Natural killer cell treated with Interleukin-12 subunit alpha and Interleukin-12 subunit beta and Interleukin-15 and Interleukin-18, amount 100 ng/mL, for 72 hours (primary cell): ENCODE measurements at regions not wholly inside any gene's neighbourhood (a gene's known extent, or its start where the extent isn't known, plus 50 kb on each side); places are given as distances from the start of the nearest gene placed in this dataset.
"Not testable (repeated sequence)": the region's sequence is repeated elsewhere in the genome, so short reads cannot be mapped to it uniquely, and the experiment has no call there.

ENCODE experiments used
- ATAC-seq, 2 donors: fragments of 150-1000 bp; cut with Tn5 transposase in 1 of 2; sonication (Bioruptor Pico), chemical (Tn5 transposase) in 1 of 2; 2 replicates each; pipeline ENCODE4 v1.10.0; 2021
- DNase-seq: peaks from one replicate; pipeline ENCODE4 v3.0.0; 2022; ENCODE audit warnings: low spot score
- H3K27ac Mint-ChIP-seq, 2 donors: 1 replicate in 1 of 2; 2 replicates in 1 of 2; pipeline ENCODE4 v1.8.0; 2022; ENCODE audit warnings: mixed read lengths in 2 of 2, mild to moderate bottlenecking in 1 of 2, moderate library complexity in 1 of 2
- H3K27me3 Mint-ChIP-seq, 2 donors: 1 replicate in 1 of 2; 2 replicates in 1 of 2; pipeline ENCODE4 v1.8.0; 2022; ENCODE audit warnings: mixed read lengths in 2 of 2
- H3K36me3 Mint-ChIP-seq: one replicate; pipeline ENCODE4 v1.8.0; 2022; ENCODE audit warnings: mixed read lengths
- H3K4me1 Mint-ChIP-seq, 2 donors: 1 replicate in 1 of 2; 2 replicates in 1 of 2; pipeline ENCODE4 v1.8.0; 2022; ENCODE audit warnings: low read depth in 2 of 2, mixed read lengths in 2 of 2, mild to moderate bottlenecking in 1 of 2
- H3K4me3 Mint-ChIP-seq: one replicate; pipeline ENCODE4 v1.8.0; 2022; ENCODE audit warnings: mixed read lengths
- H3K9me3 Mint-ChIP-seq: 2 replicates; pipeline ENCODE4 v1.8.0; 2022; ENCODE audit warnings: mixed read lengths

- Mint-ChIP-seq H3K36me3 (no peaks in the 10 kb centered on the region), H3K27me3 (peaks cover 10 to 16% of the 10 kb centered on the region in 2 donors), H3K9me3 (no peaks in the 10 kb centered on the region), H3K4me3 (peak overlapping the region; percentile 28), H3K27ac (no peak overlapping the region), H3K4me1 (peaks cover 32 to 44% of the 10 kb centered on the region in 2 donors)
- ATAC-seq (peak; percentile 67 to 74), DNase-seq (no peak)
Measured at GRCh38 chr15:91426412-91426811, 326.4 kb downstream of the SV2B start.

DNA sequence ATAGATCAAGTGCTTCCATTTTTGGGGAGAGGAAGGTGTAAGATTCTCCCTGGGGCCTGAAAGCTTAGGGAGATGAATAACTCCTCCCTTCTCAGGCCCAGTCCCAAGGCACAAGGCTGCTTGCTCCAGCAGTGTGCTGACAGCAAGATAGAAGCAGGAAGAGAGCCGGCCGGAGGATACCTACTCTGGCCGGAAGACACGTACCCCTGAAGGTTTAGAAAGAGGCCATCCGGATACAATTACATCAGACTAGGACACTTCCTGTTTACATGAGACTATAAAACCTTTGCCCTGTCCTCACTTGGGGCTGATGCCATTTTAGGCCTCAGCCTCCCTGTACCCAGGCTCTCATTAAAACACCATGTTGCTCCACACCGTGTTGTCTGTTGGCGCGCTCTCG is 329.9 kb downstream of the SV2B start:
- Mint-ChIP-seq H3K27ac (no peak overlapping the region), H3K4me1 (peaks cover 7 to 13% of the 10 kb centered on the region in 2 donors), H3K9me3 (no peaks in the 10 kb centered on the region), H3K27me3 (peaks cover 7 to 15% of the 10 kb centered on the region in 2 donors), H3K4me3 (no peak overlapping the region), H3K36me3 (no peaks in the 10 kb centered on the region)
- no peak for DNase-seq
- ATAC-seq = no peak

GRCh38 chr15:91431041-91431715 is 331.1 kb downstream of the SV2B start:
- Mint-ChIP-seq H3K27me3 (peaks cover 4 to 7% of the 10 kb centered on the region in 2 donors), H3K4me1 (peaks cover 3 to 4% of the 10 kb centered on the region in 2 donors), H3K27ac (no peak overlapping the region), H3K9me3 (no peaks in the 10 kb centered on the region), H3K4me3 (no peak overlapping the region), H3K36me3 (no peaks in the 10 kb centered on the region)
- DNase-seq = no peak
- ATAC-seq = no peak

GRCh38 chr15:91435113-91435512 is 335.1 kb downstream of the SV2B start:
- no peaks in the 10 kb centered on the region for H3K9me3 Mint-ChIP-seq
- no peak for ATAC-seq
- no peak overlapping the region for H3K4me3 Mint-ChIP-seq
- peaks cover 6 to 13% of the 10 kb centered on the region in 2 donors for H3K27me3 Mint-ChIP-seq
- peaks cover 0 to 5% of the 10 kb centered on the region in 2 donors for H3K4me1 Mint-ChIP-seq
- peaks cover 5% of the 10 kb centered on the region for H3K36me3 Mint-ChIP-seq
- H3K27ac Mint-ChIP-seq = no peak overlapping the region
- DNase-seq = no peak

DNA sequence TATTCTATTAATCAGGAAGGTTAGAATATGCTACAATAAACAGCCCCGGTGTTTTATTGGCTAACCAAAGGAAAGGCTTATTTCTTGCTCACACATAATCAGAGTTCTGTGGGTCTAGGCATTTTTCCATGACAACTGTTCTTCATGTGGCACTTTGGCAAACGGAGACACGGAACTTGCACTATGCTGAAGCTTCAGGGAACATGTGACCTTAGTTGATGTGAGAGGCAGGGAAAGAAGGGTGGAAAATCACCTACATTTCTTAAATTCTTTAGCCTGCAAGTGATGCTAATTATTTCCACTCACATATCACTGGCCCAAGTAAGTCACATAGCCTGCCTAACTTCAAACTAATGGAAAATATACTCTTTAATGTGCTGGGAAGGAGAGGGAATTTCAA is 344.6 kb downstream of the SV2B start:
- H3K4me3 Mint-ChIP-seq = no peak overlapping the region
- DNase-seq (no peak), ATAC-seq (no peak)
- peaks cover 7 to 22% of the 10 kb centered on the region in 2 donors for H3K27me3 Mint-ChIP-seq
- H3K36me3 Mint-ChIP-seq = peaks cover 9% of the 10 kb centered on the region
- peaks cover 4% of the 10 kb centered on the region for H3K9me3 Mint-ChIP-seq
- H3K27ac Mint-ChIP-seq = no peak overlapping the region
- no peaks in the 10 kb centered on the region for H3K4me1 Mint-ChIP-seq

DNA sequence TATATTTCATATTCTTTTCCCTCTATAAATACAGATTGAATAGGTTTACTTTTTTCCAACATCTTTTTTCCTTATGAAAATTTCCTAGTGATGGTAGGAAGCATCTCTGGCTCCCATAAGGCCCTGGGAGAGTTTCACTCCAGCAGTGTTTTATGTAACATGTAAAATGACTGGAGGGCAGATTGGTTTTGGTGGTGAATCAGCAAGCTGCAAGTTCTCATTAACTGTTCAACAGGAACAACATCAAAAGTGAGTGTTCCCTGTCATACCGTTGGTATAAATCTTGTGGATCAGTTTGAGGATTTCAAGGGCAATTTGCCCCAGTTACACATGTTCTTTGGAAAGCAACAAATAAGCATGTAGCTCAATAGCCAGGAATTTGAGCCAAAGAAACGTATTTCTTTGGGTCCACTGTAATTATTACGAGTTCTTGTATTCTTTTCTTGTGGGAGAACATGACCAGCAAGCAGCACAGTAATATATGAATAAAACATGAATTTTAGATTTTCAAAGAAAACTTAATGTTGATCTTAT is 345.7 kb downstream of the SV2B start:
- H3K9me3 Mint-ChIP-seq = peaks cover 4% of the 10 kb centered on the region
- H3K27me3 Mint-ChIP-seq = peaks cover 7 to 16% of the 10 kb centered on the region in 2 donors
- H3K4me3 Mint-ChIP-seq = no peak overlapping the region
- no peaks in the 10 kb centered on the region for H3K4me1 Mint-ChIP-seq
- H3K27ac Mint-ChIP-seq = no peak overlapping the region
- no peak for DNase-seq
- no peak for ATAC-seq
- H3K36me3 Mint-ChIP-seq = peaks cover 4% of the 10 kb centered on the region

GRCh38 chr15:91447991-91448644 is 348.1 kb downstream of the SV2B start:
- DNase-seq = no peak

DNA sequence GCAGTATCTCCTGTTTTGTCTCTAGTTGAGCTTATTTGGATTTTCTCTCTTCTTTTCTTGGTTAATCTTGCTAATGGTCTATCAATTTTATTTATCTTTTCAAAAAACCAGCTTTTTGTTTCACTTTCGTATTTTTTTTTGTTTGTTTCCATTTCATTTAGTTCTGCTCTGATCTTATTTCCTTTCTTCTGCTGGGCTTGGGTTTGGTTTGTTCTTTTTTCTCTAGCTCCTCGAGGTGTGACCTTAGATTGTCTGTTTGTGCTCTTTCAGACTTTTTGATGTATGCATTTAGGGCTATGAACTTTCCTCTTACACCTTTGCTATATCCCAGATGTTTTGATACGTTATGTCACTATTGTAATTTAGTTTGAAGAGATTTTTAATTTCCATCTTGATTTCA is 353.3 kb downstream of the SV2B start:
- H3K4me3 Mint-ChIP-seq, DNase-seq, H3K4me1 Mint-ChIP-seq, ATAC-seq: not testable (repeated sequence)
- H3K27ac Mint-ChIP-seq = peak overlapping the region in 1 of 2 donors; percentile 5
- peaks cover 12% of the 10 kb centered on the region for H3K36me3 Mint-ChIP-seq
- H3K9me3 Mint-ChIP-seq = peaks cover 11% of the 10 kb centered on the region
- peaks cover 9 to 18% of the 10 kb centered on the region in 2 donors for H3K27me3 Mint-ChIP-seq

More at GRCh38 chr15:91447991-91448644, 348.1 kb downstream of the SV2B start:
- ATAC-seq = no peak
- H3K9me3 Mint-ChIP-seq = peaks cover under 1% of the 10 kb centered on the region
- H3K4me3 Mint-ChIP-seq = no peak overlapping the region
- peaks cover under 1 to 2% of the 10 kb centered on the region in 2 donors for H3K4me1 Mint-ChIP-seq
- H3K27ac Mint-ChIP-seq = no peak overlapping the region
- peaks cover 7 to 23% of the 10 kb centered on the region in 2 donors for H3K27me3 Mint-ChIP-seq
- H3K36me3 Mint-ChIP-seq = no peaks in the 10 kb centered on the region

DNA sequence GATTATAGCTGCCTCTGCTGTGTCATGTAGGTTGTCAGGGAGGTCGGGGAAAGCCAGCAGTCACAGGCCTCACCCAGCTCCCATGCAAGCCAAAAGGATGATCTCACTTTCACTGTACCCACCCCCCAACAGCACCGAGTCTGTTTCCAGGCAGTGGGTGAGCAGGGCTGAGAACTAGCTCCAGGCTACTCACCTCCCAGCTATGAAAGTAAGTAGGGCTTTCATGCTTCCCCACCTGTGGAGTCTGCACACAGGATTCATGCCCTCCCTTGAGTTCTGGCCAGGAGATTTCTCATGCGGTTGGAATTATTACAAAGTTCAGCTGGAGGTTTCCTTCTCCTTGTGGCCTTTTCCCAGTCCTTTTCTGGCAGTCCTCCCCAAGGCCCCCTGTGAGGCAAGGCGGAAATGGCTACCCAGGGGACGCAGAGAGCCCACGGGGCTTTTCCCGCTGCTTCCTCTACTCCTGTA is 356.2 kb downstream of the SV2B start:
- Mint-ChIP-seq H3K4me1 (peaks cover 8 to 9% of the 10 kb centered on the region in 2 donors), H3K9me3 (peaks cover 11% of the 10 kb centered on the region), H3K27me3 (peaks cover 5 to 18% of the 10 kb centered on the region in 2 donors), H3K4me3 (no peak overlapping the region), H3K36me3 (peaks cover 12% of the 10 kb centered on the region), H3K27ac (no peak overlapping the region)
- DNase-seq = no peak
- no peak for ATAC-seq

- H3K4me3 Mint-ChIP-seq = no peak overlapping the region
Measured at GRCh38 chr15:91456921-91457320, 356.9 kb downstream of the SV2B start.

DNA sequence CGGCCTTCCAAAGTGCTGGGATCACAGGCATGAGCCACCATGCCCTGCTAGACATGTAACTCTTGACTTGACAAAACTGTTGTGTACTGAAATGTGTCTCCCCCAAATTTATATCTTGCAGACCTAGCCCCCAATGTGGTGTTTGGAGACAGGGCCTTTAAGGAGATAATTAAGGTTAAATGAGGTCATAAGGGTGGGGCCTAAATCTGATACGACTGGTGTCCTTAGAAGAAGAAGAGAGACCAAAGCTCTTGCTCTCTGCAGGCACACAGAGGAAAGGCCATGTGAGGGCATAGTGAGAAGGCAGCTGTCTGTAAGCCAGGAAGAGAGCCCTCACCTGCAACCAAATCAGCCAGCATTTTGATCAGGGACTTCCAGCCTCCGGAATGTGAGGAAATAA is 361.3 kb downstream of the SV2B start:
- H3K36me3 Mint-ChIP-seq = no peaks in the 10 kb centered on the region
- DNase-seq (no peak), ATAC-seq (no peak)
- H3K27me3 Mint-ChIP-seq = peaks cover 0 to 9% of the 10 kb centered on the region in 2 donors
- H3K4me3 Mint-ChIP-seq = no peak overlapping the region
- no peak overlapping the region for H3K27ac Mint-ChIP-seq
- H3K9me3 Mint-ChIP-seq = no peaks in the 10 kb centered on the region
- H3K4me1 Mint-ChIP-seq = peaks cover 0 to 2% of the 10 kb centered on the region in 2 donors

More at GRCh38 chr15:91456921-91457320, 356.9 kb downstream of the SV2B start:
- peaks cover 4 to 18% of the 10 kb centered on the region in 2 donors for H3K27me3 Mint-ChIP-seq
- H3K27ac Mint-ChIP-seq = no peak overlapping the region
- DNase-seq (no peak), ATAC-seq (no peak)
- peaks cover 8 to 9% of the 10 kb centered on the region in 2 donors for H3K4me1 Mint-ChIP-seq
- peaks cover 11% of the 10 kb centered on the region for H3K9me3 Mint-ChIP-seq
- peaks cover 12% of the 10 kb centered on the region for H3K36me3 Mint-ChIP-seq

GRCh38 chr15:91465086-91465485 is 365.0 kb downstream of the SV2B start:
- no peak for ATAC-seq

DNA sequence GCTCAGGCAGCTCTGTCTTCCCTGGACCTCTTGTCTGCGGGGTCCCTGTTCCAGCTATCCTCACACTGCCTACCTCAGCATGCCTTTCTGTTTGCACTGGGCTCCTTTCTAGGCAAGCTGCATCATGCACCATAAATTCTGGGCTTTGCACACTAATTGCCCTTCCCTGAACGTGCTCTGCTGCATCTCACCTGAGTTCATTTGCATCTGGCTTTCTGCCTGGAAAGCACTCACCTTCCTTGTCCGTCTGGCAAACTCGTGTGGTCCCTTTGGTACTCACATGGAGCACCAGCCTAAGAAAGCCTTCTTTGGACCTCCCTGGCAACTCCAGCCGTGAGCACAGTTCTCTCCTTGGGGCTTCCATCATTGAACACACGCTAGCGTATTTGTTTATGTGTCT is 365.6 kb downstream of the SV2B start:
- no peak overlapping the region for H3K27ac Mint-ChIP-seq
- ATAC-seq = no peak

More at GRCh38 chr15:91465086-91465485, 365.0 kb downstream of the SV2B start:
- Mint-ChIP-seq H3K27ac (no peak overlapping the region), H3K27me3 (peaks cover 8 to 18% of the 10 kb centered on the region in 2 donors), H3K36me3 (no peaks in the 10 kb centered on the region), H3K9me3 (no peaks in the 10 kb centered on the region), H3K4me1 (peaks cover 12 to 22% of the 10 kb centered on the region in 2 donors), H3K4me3 (no peak overlapping the region)
- DNase-seq = no peak

More for the DNA sequence above, 365.6 kb downstream of the SV2B start:
- peaks cover 12 to 21% of the 10 kb centered on the region in 2 donors for H3K27me3 Mint-ChIP-seq
- peaks cover 18 to 28% of the 10 kb centered on the region in 2 donors for H3K4me1 Mint-ChIP-seq
- DNase-seq = no peak
- H3K4me3 Mint-ChIP-seq = no peak overlapping the region
- no peaks in the 10 kb centered on the region for H3K36me3 Mint-ChIP-seq
- H3K9me3 Mint-ChIP-seq = peaks cover 3% of the 10 kb centered on the region
